ENCODE measurements at regions not wholly inside any gene's neighbourhood (a gene's known extent, or its start where the extent isn't known, plus 50 kb on each side); places are given as distances from the start of the nearest gene placed in this dataset.

- Histone ChIP-seq H3K27ac (no peak overlapping the region), H3K36me3 (replicated peaks in 1 of 2; ENCODE audit: insufficient read depth in 1 of 2, low read depth in 2 of 2) (no peaks in the 10 kb centered on the region), H3K27me3 (no peaks in the 10 kb centered on the region), H3K4me1 (peaks cover 5% of the 10 kb centered on the region), H3K9me3 (no peaks in the 10 kb centered on the region), H3K4me3 (no peak overlapping the region)
- whole genome bisulfite sequencing, 2 donors: 73 to 79% methylated on average over 2 of the region's 2 CpGs
- intact Hi-C loops (cut with DNase I): no loop called here
- no peak for DNase-seq
- TF ChIP-seq POLR2A (IDR thresholded peaks at IDR 0.05): no peak
- TF ChIP-seq, protein P1, sequence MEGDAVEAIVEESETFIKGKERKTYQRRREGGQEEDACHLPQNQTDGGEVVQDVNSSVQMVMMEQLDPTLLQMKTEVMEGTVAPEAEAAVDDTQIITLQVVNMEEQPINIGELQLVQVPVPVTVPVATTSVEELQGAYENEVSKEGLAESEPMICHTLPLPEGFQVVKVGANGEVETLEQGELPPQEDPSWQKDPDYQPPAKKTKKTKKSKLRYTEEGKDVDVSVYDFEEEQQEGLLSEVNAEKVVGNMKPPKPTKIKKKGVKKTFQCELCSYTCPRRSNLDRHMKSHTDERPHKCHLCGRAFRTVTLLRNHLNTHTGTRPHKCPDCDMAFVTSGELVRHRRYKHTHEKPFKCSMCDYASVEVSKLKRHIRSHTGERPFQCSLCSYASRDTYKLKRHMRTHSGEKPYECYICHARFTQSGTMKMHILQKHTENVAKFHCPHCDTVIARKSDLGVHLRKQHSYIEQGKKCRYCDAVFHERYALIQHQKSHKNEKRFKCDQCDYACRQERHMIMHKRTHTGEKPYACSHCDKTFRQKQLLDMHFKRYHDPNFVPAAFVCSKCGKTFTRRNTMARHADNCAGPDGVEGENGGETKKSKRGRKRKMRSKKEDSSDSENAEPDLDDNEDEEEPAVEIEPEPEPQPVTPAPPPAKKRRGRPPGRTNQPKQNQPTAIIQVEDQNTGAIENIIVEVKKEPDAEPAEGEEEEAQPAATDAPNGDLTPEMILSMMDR (IDR thresholded peaks at IDR 0.05): no peak
- no peak for ATAC-seq
Observed at GRCh38 chr15:47414207-47414606, 303.1 kb upstream of the SEMA6D start.

- ATAC-seq (no peak), DNase-seq (no peak)
- no peak overlapping the region for H3K4me3 ChIP-seq
- intact Hi-C loops (cut with DNase I): no loop called here
- H3K9me3 ChIP-seq: no peaks in the 10 kb centered on the region
- H3K36me3 ChIP-seq (replicated peaks in 1 of 2; ENCODE audit: insufficient read depth in 1 of 2, low read depth in 2 of 2): no peaks in the 10 kb centered on the region
- no peak overlapping the region for H3K27ac ChIP-seq
- no peaks in the 10 kb centered on the region for H3K27me3 ChIP-seq
- H3K4me1 ChIP-seq: peaks cover 5% of the 10 kb centered on the region
- no peak for TF ChIP-seq POLR2A (IDR thresholded peaks at IDR 0.05)
- WGBS, 2 donors: 45 to 50% methylated on average over 1 of the region's 1 CpG
Observed at GRCh38 chr15:47415539-47415971, 301.8 kb upstream of the SEMA6D start.

- peaks cover 13% of the 10 kb centered on the region for H3K4me1 ChIP-seq
- H3K27ac ChIP-seq: no peak overlapping the region
- no peaks in the 10 kb centered on the region for H3K9me3 ChIP-seq
- WGBS, 2 donors: 67 to 70% methylated on average over 1 of the region's 1 CpG
- intact Hi-C loops (cut with DNase I): no loop called here
- DNase-seq (no peak), ATAC-seq (no peak)
- no peak overlapping the region for H3K4me3 ChIP-seq
- no peaks in the 10 kb centered on the region for H3K36me3 ChIP-seq (replicated peaks in 1 of 2; ENCODE audit: insufficient read depth in 1 of 2, low read depth in 2 of 2)
- no peaks in the 10 kb centered on the region for H3K27me3 ChIP-seq
- no peak for TF ChIP-seq POLR2A (IDR thresholded peaks at IDR 0.05)
- TF ChIP-seq, protein P1 (IDR thresholded peaks at IDR 0.05): no peak
Observed at GRCh38 chr15:47422881-47423665, 294.2 kb upstream of the SEMA6D start.

DNA sequence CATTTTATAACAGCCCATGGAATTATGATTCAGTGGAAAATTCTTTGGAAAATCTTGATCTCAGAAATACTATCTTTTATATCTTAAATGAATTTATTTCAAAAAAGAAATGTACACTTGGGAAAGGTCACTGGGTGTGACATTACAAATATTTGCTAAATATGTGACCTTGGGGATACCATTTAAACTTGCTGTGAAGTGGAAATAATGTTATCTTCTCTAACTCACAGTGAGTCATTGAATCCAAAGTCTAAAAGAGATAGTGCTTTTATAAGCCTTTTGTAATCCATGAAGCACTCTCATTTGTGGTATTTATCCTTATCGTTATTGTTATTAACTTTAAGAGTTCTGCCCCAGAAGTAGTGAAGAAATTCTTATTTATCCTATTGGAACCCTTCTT is 289.8 kb upstream of the SEMA6D start:
- 13 to 20% methylated on average over 1 of the region's 1 CpG for WGBS, 2 donors
- Histone ChIP-seq H3K36me3 (replicated peaks in 1 of 2; ENCODE audit: insufficient read depth in 1 of 2, low read depth in 2 of 2) (no peaks in the 10 kb centered on the region), H3K4me1 (peaks cover 13% of the 10 kb centered on the region), H3K4me3 (no peak overlapping the region), H3K27me3 (no peaks in the 10 kb centered on the region), H3K27ac (no peak overlapping the region), H3K9me3 (no peaks in the 10 kb centered on the region)
- no peak for ATAC-seq
- no peak for DNase-seq
- no peak for TF ChIP-seq POLR2A (IDR thresholded peaks at IDR 0.05)
- TF ChIP-seq, protein P1 (IDR thresholded peaks at IDR 0.05): no peak
- intact Hi-C loops (cut with DNase I): no loop called here

GRCh38 chr15:47429376-47429775 is 287.9 kb upstream of the SEMA6D start:
- ATAC-seq: no peak
- TF ChIP-seq, protein P1 (IDR thresholded peaks at IDR 0.05): no peak
- no peak for TF ChIP-seq POLR2A (IDR thresholded peaks at IDR 0.05)
- H3K27ac ChIP-seq: no peak overlapping the region
- DNase-seq: no peak
- no peaks in the 10 kb centered on the region for H3K9me3 ChIP-seq
- H3K36me3 ChIP-seq (replicated peaks in 1 of 2; ENCODE audit: insufficient read depth in 1 of 2, low read depth in 2 of 2): no peaks in the 10 kb centered on the region
- no peak overlapping the region for H3K4me3 ChIP-seq
- no peaks in the 10 kb centered on the region for H3K27me3 ChIP-seq
- 77 to 80% methylated on average over 1 of the region's 1 CpG for WGBS, 2 donors
- intact Hi-C loops (cut with DNase I): no loop called here
- peaks cover 13% of the 10 kb centered on the region for H3K4me1 ChIP-seq

Measured in body of pancreas (tissue), 4 donors.